H4 (cell line): ENCODE measurements at regions not wholly inside any gene's neighbourhood (a gene's known extent, or its start where the extent isn't known, plus 50 kb on each side); places are given as distances from the start of the nearest gene placed in this dataset.
"Not testable (repeated sequence)": the region's sequence is repeated elsewhere in the genome, so short reads cannot be mapped to it uniquely, and the experiment has no call there.

Experiments
- DNase-seq: peaks from one replicate; pipeline ENCODE4 v3.0.0-alpha.2; 2015; ENCODE audit warnings: low spot score

GRCh38 chr14:106235356-106236159 lies 709.2 kb downstream of the TMEM121 start:
- no peak for DNase-seq

GRCh38 chr14:106248321-106249192 lies 722.2 kb downstream of the TMEM121 start:
- no peak for DNase-seq

GRCh38 chr14:106253995-106254394 lies 727.6 kb downstream of the TMEM121 start:
- DNase-seq: not testable (repeated sequence)

- DNase-seq: not testable (repeated sequence)
Measured at GRCh38 chr14:106257569-106257994, 731.2 kb downstream of the TMEM121 start.

DNA sequence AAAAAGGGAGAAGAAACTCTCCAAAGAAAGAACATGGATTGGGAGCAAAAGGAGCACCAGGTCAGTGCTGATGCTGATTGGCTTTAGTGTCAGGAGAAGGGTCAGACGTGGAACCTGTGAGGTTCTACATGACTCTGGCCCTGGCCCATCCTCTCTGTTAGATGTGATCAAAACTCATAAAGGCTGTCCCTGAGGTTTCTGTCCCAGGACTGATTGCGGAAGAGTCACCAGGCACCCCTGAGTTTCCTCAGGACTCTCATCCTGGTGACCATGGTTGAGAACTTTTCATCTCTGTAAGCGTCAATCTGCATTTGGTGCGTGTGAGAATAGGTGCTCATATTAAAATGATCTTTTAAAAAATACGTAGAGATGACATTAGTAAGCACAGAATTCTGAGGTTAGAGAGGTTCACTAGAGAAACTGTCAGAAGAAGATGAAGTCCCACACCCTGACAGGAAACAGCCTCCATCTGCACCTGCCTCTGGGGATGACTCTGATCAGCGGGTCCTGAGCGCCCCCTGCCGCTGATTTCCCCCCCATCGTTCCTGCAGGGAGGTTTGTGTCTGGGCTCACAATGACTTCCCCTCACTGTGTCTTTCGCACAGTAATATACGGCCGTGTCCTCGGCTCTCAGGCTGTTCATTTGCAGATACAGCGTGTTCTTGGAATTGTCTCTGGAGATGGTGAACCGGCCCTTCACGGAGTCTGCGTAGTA lies 741.8 kb downstream of the TMEM121 start:
- DNase-seq: no peak

DNA sequence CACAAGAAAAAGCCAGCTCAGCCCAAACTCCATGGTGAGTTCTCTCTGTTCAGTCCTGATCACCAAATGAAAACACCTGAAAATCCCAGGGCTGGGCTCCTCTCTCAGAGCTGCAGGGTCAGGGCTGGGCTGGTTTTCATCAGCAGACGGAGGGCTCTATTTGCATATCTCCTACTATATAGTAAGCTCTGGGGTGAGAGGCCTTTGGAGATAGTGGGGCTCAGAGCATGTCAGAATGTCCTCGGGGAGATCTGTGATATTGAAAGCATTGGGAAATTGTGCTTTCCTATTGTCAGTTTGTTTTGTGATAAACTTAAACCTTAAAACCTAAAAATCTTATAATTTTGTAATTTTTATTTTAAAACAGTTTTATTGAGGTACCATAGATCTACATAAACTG lies 742.6 kb downstream of the TMEM121 start:
- no peak for DNase-seq

DNA sequence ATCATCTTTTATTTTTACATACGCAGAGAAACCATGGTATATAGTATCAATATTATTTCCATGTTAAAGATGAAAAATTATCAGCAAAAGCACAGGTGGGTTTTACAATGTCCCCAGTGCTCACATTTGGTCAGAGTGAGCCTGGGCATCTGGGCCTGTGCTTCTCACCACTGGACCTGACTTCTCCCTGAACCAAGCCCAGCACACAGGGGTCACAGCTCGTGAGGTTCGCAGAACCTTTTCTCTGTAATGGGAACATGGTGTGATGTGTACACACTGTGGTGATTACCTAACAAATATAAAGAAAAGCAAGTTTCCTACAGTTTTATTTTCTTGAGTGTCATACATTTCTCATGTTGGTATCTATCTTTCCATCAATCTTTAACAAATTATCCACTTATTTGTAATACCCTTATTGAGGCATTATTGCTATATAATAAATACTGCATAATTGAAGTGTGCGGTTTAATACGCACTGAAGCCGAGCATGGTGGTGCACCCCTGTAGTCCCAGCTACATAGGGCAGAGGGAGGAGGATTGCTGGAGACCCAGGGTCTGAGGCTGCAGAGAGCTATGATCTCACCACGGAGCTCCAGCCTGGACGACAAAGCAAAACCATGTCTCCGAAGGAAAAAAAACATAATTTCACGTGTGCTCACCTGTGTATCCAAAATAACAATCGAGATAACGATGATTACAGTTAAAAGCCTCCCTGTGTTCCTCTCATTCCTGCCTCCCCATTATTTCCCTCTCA lies 743.2 kb downstream of the TMEM121 start:
- DNase-seq: no peak

DNA sequence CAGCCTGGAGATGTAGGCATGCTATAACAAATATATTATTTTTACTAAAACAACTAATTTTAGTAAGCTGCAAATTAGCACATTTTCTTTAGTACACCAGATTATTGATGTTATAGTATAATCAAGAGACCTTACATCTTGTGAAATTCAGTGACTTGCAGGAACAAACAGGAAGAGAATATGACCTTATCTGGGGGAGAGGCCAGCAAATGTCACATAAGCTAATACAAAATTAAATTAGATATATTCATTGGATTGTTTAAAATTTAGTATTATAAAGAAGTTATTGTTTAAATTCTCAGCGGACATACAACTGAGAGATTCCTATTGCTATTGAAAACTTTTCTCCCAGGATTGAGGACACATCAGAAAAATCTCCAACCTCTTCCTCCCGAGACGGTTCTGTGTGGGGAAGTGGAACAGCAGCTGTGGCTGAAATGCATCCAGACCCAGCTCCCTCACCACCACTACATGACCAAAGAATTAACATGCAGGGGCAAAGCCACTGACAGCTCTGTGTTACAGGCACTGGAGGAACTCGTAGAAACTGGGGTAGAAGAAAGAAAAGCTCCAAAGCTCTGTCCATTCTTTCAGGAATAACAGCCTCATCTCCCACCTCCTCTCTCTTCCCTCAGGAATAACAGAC lies 744.2 kb downstream of the TMEM121 start:
- DNase-seq: not testable (repeated sequence)

- no peak for DNase-seq
Measured at GRCh38 chr14:106276326-106277267, 750.2 kb downstream of the TMEM121 start.

GRCh38 chr14:106277503-106277902 lies 751.1 kb downstream of the TMEM121 start:
- DNase-seq: no peak

DNA sequence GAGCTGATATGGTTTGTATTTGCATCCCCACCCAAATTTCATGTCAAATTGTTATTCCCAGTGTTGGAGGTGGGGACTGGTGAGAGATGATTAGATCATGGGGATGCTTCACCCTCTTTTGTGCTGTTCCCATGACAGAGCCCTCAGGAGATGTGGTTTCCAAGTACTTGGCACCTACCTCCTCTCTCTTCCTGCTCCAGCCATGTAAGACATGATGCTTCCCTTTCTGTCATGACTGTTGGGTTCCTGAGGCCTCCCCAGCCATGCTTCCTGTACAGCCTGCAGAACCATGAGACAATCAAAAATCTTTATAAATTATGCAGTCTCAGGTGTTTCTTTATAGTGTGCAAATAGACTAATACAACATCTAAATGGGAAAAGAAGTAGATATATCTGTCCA lies 754.5 kb downstream of the TMEM121 start:
- no peak for DNase-seq

DNA sequence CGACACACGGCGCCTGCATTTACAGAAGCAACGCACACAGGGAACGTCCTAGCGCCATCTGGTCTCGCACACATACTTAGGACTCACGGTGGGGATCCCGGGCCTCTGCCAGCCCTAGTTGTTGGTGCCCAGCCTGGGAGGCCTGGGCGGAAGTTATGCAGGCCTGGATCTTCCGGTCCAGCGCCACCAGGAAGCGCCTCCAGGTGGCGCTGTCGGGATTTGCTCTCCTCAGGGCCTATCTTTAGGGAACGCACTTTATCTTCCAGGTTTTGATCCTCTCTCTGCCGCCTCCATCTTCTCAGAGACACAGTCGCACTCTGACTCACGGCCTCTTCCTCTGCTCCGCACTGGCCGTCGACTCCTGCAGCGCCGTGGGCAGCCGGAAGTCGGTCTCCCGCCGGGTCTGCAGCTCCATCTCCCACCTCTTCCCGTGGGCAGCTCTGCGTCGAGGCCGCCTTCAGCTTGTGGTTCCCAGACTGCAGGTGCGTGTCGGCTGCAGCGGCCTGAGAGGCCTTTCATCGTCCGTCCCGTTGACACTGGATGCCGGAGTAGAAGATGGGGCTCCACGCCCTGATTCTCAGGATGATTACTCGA lies 760.4 kb downstream of the TMEM121 start:
- DNase-seq: no peak

- no peak for DNase-seq
Measured at GRCh38 chr14:106287506-106287905, 761.1 kb downstream of the TMEM121 start.

- DNase-seq: no peak
Measured at GRCh38 chr14:106291626-106292025, 765.2 kb downstream of the TMEM121 start.

DNA sequence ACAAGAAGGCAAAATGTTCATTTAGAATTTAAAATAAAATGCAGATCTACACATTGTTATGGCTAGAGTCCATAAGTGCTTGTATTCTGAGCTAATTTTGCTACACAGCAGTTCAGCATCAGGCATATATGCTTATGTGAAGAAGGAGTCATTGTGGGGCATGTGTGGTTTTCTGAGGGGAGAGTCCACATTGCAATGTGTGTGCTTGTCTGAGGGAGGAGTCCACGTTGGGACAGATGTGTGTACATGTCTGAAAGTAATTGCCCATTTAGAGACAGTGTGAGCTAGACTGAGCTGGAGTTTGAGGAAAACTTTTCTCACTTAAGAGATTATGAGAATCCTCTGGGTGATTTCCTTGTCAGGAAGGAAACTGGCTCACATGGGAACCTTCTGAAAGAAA lies 767.9 kb downstream of the TMEM121 start:
- DNase-seq: no peak

DNA sequence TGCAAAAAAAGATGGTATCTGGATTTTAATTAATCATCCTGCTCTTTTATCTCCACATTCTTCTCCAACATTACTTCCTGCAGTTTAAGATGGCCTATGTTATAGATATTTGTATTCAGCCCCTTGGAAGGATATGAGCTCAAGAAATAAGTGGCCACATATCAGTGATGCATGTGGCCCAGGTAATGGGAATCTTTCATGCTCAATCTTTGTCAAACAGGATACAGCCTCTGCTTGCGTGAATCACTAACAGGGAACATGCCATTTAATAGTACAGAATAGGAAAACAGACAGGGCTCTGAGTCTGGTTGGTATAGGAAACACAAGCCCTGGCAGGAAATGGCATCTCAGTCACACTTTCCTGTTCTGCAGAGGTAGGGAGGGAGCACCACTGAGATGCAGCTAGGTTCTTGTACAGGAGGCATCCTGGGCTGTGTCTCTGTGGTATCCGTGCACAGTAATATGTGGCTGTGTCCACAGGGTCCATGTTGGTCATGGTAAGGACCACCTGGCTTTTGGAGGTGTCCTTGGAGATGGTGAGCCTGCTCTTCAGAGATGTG lies 774.6 kb downstream of the TMEM121 start:
- not testable (repeated sequence) for DNase-seq

DNA sequence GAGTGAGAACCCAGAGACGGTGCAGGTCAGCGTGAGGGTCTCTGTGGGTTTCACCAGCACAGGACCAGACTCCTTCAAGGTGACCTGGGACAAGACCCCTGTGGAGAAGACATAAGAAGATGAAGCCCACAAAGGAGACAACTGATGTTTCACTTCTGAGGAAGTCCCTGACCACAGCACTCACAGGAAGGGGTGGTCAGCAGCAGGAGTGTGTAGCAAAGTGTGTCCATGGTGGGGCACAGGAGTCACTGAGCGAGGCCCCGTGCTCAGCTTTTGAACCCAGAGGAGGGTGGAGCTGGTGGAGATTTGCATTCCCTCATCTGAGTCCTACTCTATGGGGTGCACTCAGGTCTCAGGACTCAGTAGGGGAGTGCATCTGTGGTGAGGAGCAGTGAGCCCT lies 775.2 kb downstream of the TMEM121 start:
- not testable (repeated sequence) for DNase-seq

GRCh38 chr14:106302661-106303060 lies 776.3 kb downstream of the TMEM121 start:
- DNase-seq: no peak

- DNase-seq: no peak
Measured at GRCh38 chr14:106304271-106304670, 777.9 kb downstream of the TMEM121 start.
